Naive thymus-derived CD4-positive, alpha-beta T cell (primary cell): ENCODE measurements at regions not wholly inside any gene's neighbourhood (a gene's known extent, or its start where the extent isn't known, plus 50 kb on each side); places are given as distances from the start of the nearest gene placed in this dataset.

Experiments used
- ATAC-seq: fragments of 150-1000 bp; cut with Tn5 transposase; 2 replicates; pipeline ENCODE4 v1.10.0; 2021; ENCODE audit warnings: mild to moderate bottlenecking, moderate library complexity
- CTCF ChIA-PET: fragments of 350-600 bp; sonication (Branson Sonifier 250); formaldehyde crosslinking; loops from one replicate; lab custom pipeline; 2021; ENCODE audit warnings: antibody characterized with exemption; lab: Charles Lee
- POLR2A ChIA-PET: fragments of 350-600 bp; sonication (Branson Sonifier 250); formaldehyde crosslinking; loops from one replicate; lab custom pipeline; 2021; ENCODE audit warnings: antibody characterized with exemption, inconsistent platforms; lab: Charles Lee
- DNase-seq, 9 donors: peaks; one replicate each; pipeline versions ENCODE4 v3.0.0 to v3.0.0-alpha.2; 2020 to 2022; ENCODE audit warnings: mixed read lengths in 1 of 9
- H3K27ac ChIP-seq: one replicate; pipeline ENCODE4 v1.7.0; 2013; ENCODE audit warnings: mild to moderate bottlenecking, low read depth, low read length, moderate library complexity
- H3K27me3 ChIP-seq, 2 donors: one replicate each; pipeline ENCODE4 v1.7.0; 2013; ENCODE audit warnings: low read length in 2 of 2, mild to moderate bottlenecking in 2 of 2, moderate library complexity in 2 of 2; ENCODE audit not compliant: control insufficient read depth in 2 of 2, insufficient read depth in 2 of 2
- H3K36me3 ChIP-seq, 3 experiments: 1 replicate in 2 of 3; 2 replicates in 1 of 3; pipeline ENCODE4 v1.7.0; 2013; ENCODE audit warnings: low read length in 3 of 3, mild to moderate bottlenecking in 3 of 3, moderate library complexity in 1 of 3; ENCODE audit not compliant: insufficient read depth in 3 of 3, control insufficient read depth in 2 of 3
- H3K4me1 ChIP-seq, 2 donors: one replicate each; pipeline ENCODE4 v1.7.0; 2013; ENCODE audit warnings: low read length in 2 of 2, mild to moderate bottlenecking in 2 of 2, moderate library complexity in 1 of 2; ENCODE audit not compliant: control insufficient read depth in 2 of 2, insufficient read depth in 2 of 2
- H3K4me3 ChIP-seq: 2 replicates; pipeline ENCODE4 v1.7.0; 2013; ENCODE audit warnings: mild to moderate bottlenecking, low read length
- H3K9me3 ChIP-seq, 3 experiments: 1 replicate in 2 of 3; 2 replicates in 1 of 3; pipeline ENCODE4 v1.7.0; 2013; ENCODE audit warnings: low read length in 3 of 3; ENCODE audit not compliant: control insufficient read depth in 2 of 3
- H3K27ac Mint-ChIP-seq, 9 donors: one replicate each; pipeline ENCODE4 v1.8.0; 2020 to 2022; ENCODE audit warnings: mixed read lengths in 9 of 9, mild to moderate bottlenecking in 8 of 9, moderate library complexity in 5 of 9, inconsistent platforms in 2 of 9
- H3K27me3 Mint-ChIP-seq, 5 donors: one replicate each; pipeline ENCODE4 v1.8.0; 2021 to 2022; ENCODE audit warnings: mixed read lengths in 5 of 5, mild to moderate bottlenecking in 1 of 5
- H3K36me3 Mint-ChIP-seq, 5 donors: one replicate each; pipeline ENCODE4 v1.8.0; 2020 to 2022; ENCODE audit warnings: mixed read lengths in 5 of 5, mild to moderate bottlenecking in 3 of 5, inconsistent platforms in 1 of 5
- H3K4me1 Mint-ChIP-seq, 7 donors: one replicate each; pipeline ENCODE4 v1.8.0; 2020 to 2022; ENCODE audit warnings: mixed read lengths in 7 of 7, mild to moderate bottlenecking in 3 of 7, inconsistent platforms in 1 of 7
- H3K4me3 Mint-ChIP-seq, 10 donors: one replicate each; pipeline ENCODE4 v1.8.0; 2020 to 2022; ENCODE audit warnings: mild to moderate bottlenecking in 10 of 10, mixed read lengths in 10 of 10, moderate library complexity in 6 of 10, inconsistent platforms in 2 of 10
- H3K9me3 Mint-ChIP-seq, 11 donors: one replicate each; pipeline ENCODE4 v1.8.0; 2020 to 2022; ENCODE audit warnings: mixed read lengths in 11 of 11, mild to moderate bottlenecking in 4 of 11, inconsistent platforms in 1 of 11, moderate library complexity in 1 of 11
- intact Hi-C, 2 donors: fragments of 100-400 bp; cut with micrococcal nuclease; formaldehyde crosslinking; loops; one replicate each; pipeline ENCODE4 v1.15.1; 2023

GRCh38 chr5:105977163-105977562 is 1693.6 kb downstream of the EFNA5 start:
- H3K9me3 ChIP-seq = no peaks in the 10 kb centered on the region
- no peaks in the 10 kb centered on the region for H3K27me3 Mint-ChIP-seq
- CTCF ChIA-PET = no interaction called here
- intact Hi-C loops = no loop called here
- no peaks in the 10 kb centered on the region for H3K4me1 ChIP-seq
- H3K27ac ChIP-seq = no peak overlapping the region
- no peaks in the 10 kb centered on the region for H3K27me3 ChIP-seq
- no peak overlapping the region for H3K4me3 Mint-ChIP-seq
- no peak overlapping the region for H3K27ac Mint-ChIP-seq
- no peaks in the 10 kb centered on the region for H3K36me3 ChIP-seq
- ATAC-seq = no peak
- H3K36me3 Mint-ChIP-seq = no peaks in the 10 kb centered on the region
- no peaks in the 10 kb centered on the region for H3K4me1 Mint-ChIP-seq
- H3K9me3 Mint-ChIP-seq = peaks cover 0 to 8% (median 3%) of the 10 kb centered on the region in 11 donors
- H3K4me3 ChIP-seq = no peak overlapping the region
- DNase-seq = no peak
- POLR2A ChIA-PET = no interaction called here

DNA sequence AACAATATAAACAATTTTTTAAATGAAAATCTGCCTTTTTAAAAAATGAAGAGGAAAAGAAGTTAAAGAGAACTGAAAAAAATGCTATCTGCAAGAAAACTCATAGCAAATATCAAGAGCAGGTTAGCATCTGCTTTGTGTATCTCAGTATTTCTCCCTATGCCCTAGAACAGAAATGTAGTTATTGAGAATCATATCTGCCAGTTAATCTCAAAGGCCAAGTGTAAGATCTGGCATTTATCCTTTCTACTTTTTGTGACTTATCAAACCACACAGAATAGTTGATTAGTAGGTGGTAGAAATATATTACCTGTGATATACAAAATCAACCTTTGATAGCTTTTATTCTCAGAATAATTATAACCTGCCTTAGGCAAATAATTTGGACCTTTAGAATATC is 1699.8 kb downstream of the EFNA5 start:
- H3K27ac Mint-ChIP-seq = no peak overlapping the region
- ChIA-PET CTCF (no interaction called here), POLR2A (no interaction called here)
- DNase-seq = no peak
- Histone ChIP-seq H3K36me3 (no peaks in the 10 kb centered on the region), H3K4me1 (no peaks in the 10 kb centered on the region), H3K9me3 (no peaks in the 10 kb centered on the region), H3K27ac (no peak overlapping the region), H3K27me3 (no peaks in the 10 kb centered on the region), H3K4me3 (no peak overlapping the region)
- H3K9me3 Mint-ChIP-seq = peaks cover 2 to 22% (median 5%) of the 10 kb centered on the region in 11 donors
- no peaks in the 10 kb centered on the region for H3K27me3 Mint-ChIP-seq
- no peak overlapping the region for H3K4me3 Mint-ChIP-seq
- no peaks in the 10 kb centered on the region for H3K4me1 Mint-ChIP-seq
- ATAC-seq = no peak
- no peaks in the 10 kb centered on the region for H3K36me3 Mint-ChIP-seq
- intact Hi-C loops = no loop called here

DNA sequence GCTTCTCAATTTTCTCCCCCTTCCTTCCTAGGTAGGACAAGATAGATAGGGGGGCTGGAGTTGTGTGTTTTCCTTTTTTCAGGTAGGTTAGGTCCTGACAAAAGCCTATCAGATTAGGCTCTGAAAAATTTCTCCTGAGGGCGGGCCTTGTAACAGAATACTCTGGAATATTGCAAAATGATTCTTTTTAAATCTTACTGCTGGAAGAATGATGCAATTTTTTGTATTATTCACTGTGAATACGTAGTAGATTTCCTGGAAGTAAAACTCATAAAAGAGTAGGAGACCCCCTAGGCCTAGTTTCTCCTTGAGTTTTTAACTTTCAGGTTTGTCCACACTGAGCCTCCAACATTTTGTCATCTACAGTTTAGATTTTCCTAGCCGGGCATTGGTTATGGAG is 1701.8 kb downstream of the EFNA5 start:
- H3K9me3 ChIP-seq = no peaks in the 10 kb centered on the region
- H3K4me1 Mint-ChIP-seq = no peaks in the 10 kb centered on the region
- H3K27me3 Mint-ChIP-seq = no peaks in the 10 kb centered on the region
- H3K9me3 Mint-ChIP-seq = peaks cover 3 to 35% (median 5%) of the 10 kb centered on the region in 11 donors
- no peak overlapping the region for H3K27ac ChIP-seq
- no peaks in the 10 kb centered on the region for H3K36me3 ChIP-seq
- H3K27me3 ChIP-seq = no peaks in the 10 kb centered on the region
- no peaks in the 10 kb centered on the region for H3K4me1 ChIP-seq
- ATAC-seq (no peak), DNase-seq (no peak)
- intact Hi-C loops = no loop called here
- H3K4me3 ChIP-seq = no peak overlapping the region
- H3K36me3 Mint-ChIP-seq = no peaks in the 10 kb centered on the region
- ChIA-PET CTCF (no interaction called here), POLR2A (no interaction called here)
- no peak overlapping the region for H3K27ac Mint-ChIP-seq
- H3K4me3 Mint-ChIP-seq = no peak overlapping the region

DNA sequence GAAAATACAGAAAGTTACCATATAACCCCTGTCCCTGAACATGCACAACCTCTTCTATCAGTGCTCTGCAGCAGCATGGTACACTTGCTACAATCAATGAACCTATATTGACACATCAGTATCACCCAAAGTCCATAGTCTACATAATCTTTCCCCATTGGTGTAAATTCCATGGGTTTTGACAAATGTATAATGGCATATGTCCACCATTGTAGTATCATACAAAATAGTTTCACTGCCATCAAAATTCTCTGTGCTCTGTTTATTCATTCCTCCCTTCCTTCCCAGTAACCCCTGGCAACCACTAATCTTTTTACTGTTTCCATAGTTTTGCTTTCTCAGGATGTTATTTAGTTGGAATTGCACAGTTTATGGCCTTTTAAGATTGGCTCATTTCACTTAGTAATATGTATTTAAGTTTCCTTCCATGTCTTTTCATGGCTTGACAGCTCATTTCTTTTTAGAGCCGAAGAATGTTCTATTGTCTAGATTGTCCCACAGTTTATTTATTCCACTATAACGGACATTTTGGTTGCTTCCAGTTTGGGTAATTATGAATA is 1707.0 kb downstream of the EFNA5 start:
- H3K27ac Mint-ChIP-seq = no peak overlapping the region
- peaks cover 0 to 37% (median 4%) of the 10 kb centered on the region in 11 donors for H3K9me3 Mint-ChIP-seq
- H3K4me3 ChIP-seq = no peak overlapping the region
- no peaks in the 10 kb centered on the region for H3K27me3 ChIP-seq
- no peaks in the 10 kb centered on the region for H3K4me1 ChIP-seq
- no peaks in the 10 kb centered on the region for H3K27me3 Mint-ChIP-seq
- no peak overlapping the region for H3K27ac ChIP-seq
- intact Hi-C loops = no loop called here
- H3K4me3 Mint-ChIP-seq = no peak overlapping the region
- no peaks in the 10 kb centered on the region for H3K9me3 ChIP-seq
- ATAC-seq (no peak), DNase-seq (no peak)
- no peaks in the 10 kb centered on the region for H3K36me3 ChIP-seq
- H3K36me3 Mint-ChIP-seq = no peaks in the 10 kb centered on the region
- H3K4me1 Mint-ChIP-seq = no peaks in the 10 kb centered on the region
- POLR2A ChIA-PET = no interaction called here
- CTCF ChIA-PET = no interaction called here

DNA sequence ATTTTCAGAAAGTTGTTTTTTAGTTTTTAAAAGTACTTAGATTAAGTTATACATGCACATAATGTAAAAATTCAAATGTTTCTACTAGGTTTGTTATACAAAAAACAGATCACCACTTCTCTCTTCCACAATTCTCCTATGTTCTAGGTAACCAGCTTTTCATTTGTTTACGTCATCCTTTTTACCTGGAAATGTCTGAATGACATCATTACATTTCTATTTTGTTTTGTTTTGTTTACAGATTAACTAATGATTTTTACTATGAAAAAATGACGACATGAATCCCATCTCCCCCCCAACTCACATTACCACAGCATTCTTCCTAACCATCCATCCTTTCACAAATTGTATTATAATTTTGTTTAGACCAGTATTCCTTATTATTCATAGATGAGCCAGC is 1709.2 kb downstream of the EFNA5 start:
- DNase-seq = no peak
- Mint-ChIP-seq H3K36me3 (no peaks in the 10 kb centered on the region), H3K9me3 (peaks cover 0 to 28% (median 3%) of the 10 kb centered on the region in 11 donors), H3K4me3 (no peak overlapping the region), H3K27ac (no peak overlapping the region), H3K4me1 (no peaks in the 10 kb centered on the region), H3K27me3 (no peaks in the 10 kb centered on the region)
- ChIA-PET POLR2A (no interaction called here), CTCF (no interaction called here)
- no peak overlapping the region for H3K27ac ChIP-seq
- H3K9me3 ChIP-seq = no peaks in the 10 kb centered on the region
- no peaks in the 10 kb centered on the region for H3K27me3 ChIP-seq
- H3K4me1 ChIP-seq = no peaks in the 10 kb centered on the region
- H3K4me3 ChIP-seq = no peak overlapping the region
- intact Hi-C loops = no loop called here
- no peaks in the 10 kb centered on the region for H3K36me3 ChIP-seq
- ATAC-seq = no peak

DNA sequence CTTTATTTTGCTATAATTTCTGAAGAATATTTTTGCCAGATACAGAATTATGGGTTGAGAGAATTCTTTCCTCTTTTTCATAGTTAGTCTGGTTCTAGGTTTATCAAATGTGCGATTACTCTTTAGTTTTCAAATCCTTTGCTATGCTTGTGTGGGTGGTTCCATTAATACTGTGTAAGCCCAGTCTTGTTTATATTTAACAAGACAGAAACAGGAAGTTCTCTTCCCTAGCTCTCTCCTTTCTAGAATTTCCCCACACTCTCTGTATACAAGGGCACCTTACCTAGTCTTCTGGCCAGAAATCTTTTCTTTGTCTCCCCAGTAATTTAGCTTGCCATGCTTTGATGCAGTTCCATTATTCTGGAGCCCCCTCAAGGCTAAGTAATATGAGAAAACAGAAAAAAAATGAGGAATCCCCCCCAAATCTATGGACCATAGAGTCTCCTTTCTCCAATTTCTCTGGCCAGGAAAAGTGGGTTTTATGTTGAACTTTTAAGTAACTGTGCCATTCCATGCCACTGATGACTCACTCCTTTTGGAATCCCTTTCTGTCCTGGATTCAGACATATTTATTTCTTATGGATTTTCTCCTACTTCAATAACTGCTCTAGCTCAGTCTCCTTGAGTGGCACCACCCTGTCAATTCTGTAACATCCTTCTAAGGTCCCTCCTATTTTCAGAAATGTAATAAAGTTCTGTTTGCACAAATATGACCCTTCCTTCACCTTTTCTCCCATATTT is 1714.1 kb downstream of the EFNA5 start:
- no peak overlapping the region for H3K27ac ChIP-seq
- ATAC-seq (no peak), DNase-seq (no peak)
- no peaks in the 10 kb centered on the region for H3K36me3 ChIP-seq
- H3K4me3 ChIP-seq = no peak overlapping the region
- H3K9me3 ChIP-seq = no peaks in the 10 kb centered on the region
- H3K9me3 Mint-ChIP-seq = peaks cover 0 to 8% (median 0%) of the 10 kb centered on the region in 11 donors
- intact Hi-C loops = no loop called here
- ChIA-PET CTCF (interaction anchor here (0.7 kb wide), 1 partner anchor 17 kb away, joined by 4 read pairs; no protein-coding TSS in a partner anchor), POLR2A (no interaction called here)
- no peaks in the 10 kb centered on the region for H3K27me3 Mint-ChIP-seq
- no peaks in the 10 kb centered on the region for H3K4me1 Mint-ChIP-seq
- H3K4me1 ChIP-seq = no peaks in the 10 kb centered on the region
- H3K27ac Mint-ChIP-seq = no peak overlapping the region
- H3K4me3 Mint-ChIP-seq = no peak overlapping the region
- no peaks in the 10 kb centered on the region for H3K36me3 Mint-ChIP-seq
- H3K27me3 ChIP-seq = no peaks in the 10 kb centered on the region

GRCh38 chr5:105954341-105954740 is 1716.4 kb downstream of the EFNA5 start:
- no peaks in the 10 kb centered on the region for H3K27me3 ChIP-seq
- no peaks in the 10 kb centered on the region for H3K4me1 ChIP-seq
- CTCF ChIA-PET = no interaction called here
- no peaks in the 10 kb centered on the region for H3K36me3 ChIP-seq
- no peak overlapping the region for H3K27ac Mint-ChIP-seq
- no peaks in the 10 kb centered on the region for H3K4me1 Mint-ChIP-seq
- ATAC-seq (no peak), DNase-seq (no peak)
- H3K4me3 Mint-ChIP-seq = no peak overlapping the region
- peaks cover 0 to 9% (median 0%) of the 10 kb centered on the region in 11 donors for H3K9me3 Mint-ChIP-seq
- POLR2A ChIA-PET = no interaction called here
- no peaks in the 10 kb centered on the region for H3K9me3 ChIP-seq
- no peak overlapping the region for H3K27ac ChIP-seq
- no peak overlapping the region for H3K4me3 ChIP-seq
- H3K27me3 Mint-ChIP-seq = no peaks in the 10 kb centered on the region
- no peaks in the 10 kb centered on the region for H3K36me3 Mint-ChIP-seq
- intact Hi-C loops = no loop called here
